H1 (cell line): ENCODE measurements at regions not wholly inside any gene's neighbourhood (a gene's known extent, or its start where the extent isn't known, plus 50 kb on each side); places are given as distances from the start of the nearest gene placed in this dataset.

ENCODE experiments used
- CHD7 ChIP-seq: fragments of 300-600 bp; sonication (generic); IDR thresholded peaks from 2 replicates; pipeline ENCODE4 v1.7.1; 2012; ENCODE audit warnings: low read length, moderate library complexity, mild to moderate bottlenecking, inconsistent platforms; ENCODE audit not compliant: insufficient replicate concordance
- MAX ChIP-seq: IDR thresholded peaks from 2 replicates; pipeline ENCODE4 v1.6.1; 2012; ENCODE audit warnings: inconsistent platforms
- SIX5 ChIP-seq: IDR thresholded peaks from 2 replicates; pipeline ENCODE4 v1.6.1; 2011; ENCODE audit warnings: mild to moderate bottlenecking, low read depth, low read length

- no peak for TF ChIP-seq CHD7
- TF ChIP-seq MAX, result no peak
- no peak for TF ChIP-seq SIX5
Measured at GRCh38 chr1:98316286-98316905, 345.1 kb upstream of the SNX7 start (continued).
